Karpas-422 (cell line): ENCODE measurements at regions not wholly inside any gene's neighbourhood (a gene's known extent, or its start where the extent isn't known, plus 50 kb on each side); places are given as distances from the start of the nearest gene placed in this dataset.

Source experiments
- DNase-seq: peaks from one replicate; pipeline ENCODE4 v3.0.0-alpha.2; 2015
- H2AFZ ChIP-seq: fragments of 200-600 bp; sonication (generic); 2 replicates; pipeline ENCODE4 v1.6.1; 2014; ENCODE audit warnings: antibody characterized with exemption, low read length, mixed read lengths
- H3K27ac ChIP-seq: fragments of 200-600 bp; sonication (generic); 2 replicates; pipeline ENCODE4 v1.5.1; 2014; ENCODE audit warnings: mild to moderate bottlenecking, low read length, moderate library complexity
- H3K27me3 ChIP-seq: fragments of 200-600 bp; sonication (generic); 2 replicates; pipeline ENCODE4 v1.6.1; 2014; ENCODE audit warnings: low read length, mixed read lengths
- H3K36me3 ChIP-seq: fragments of 200-600 bp; sonication (generic); 2 replicates; pipeline ENCODE4 v1.6.1; 2014; ENCODE audit warnings: low read length, mixed read lengths; ENCODE audit not compliant: insufficient read depth
- H3K4me1 ChIP-seq: fragments of 200-600 bp; sonication (generic); 2 replicates; pipeline ENCODE4 v1.6.1; 2014; ENCODE audit warnings: mild to moderate bottlenecking, low read length, mixed read lengths
- H3K4me2 ChIP-seq: fragments of 200-600 bp; sonication (generic); 2 replicates; pipeline ENCODE4 v1.6.1; 2014; ENCODE audit warnings: low read length, low read depth, mild to moderate bottlenecking; ENCODE audit not compliant: poor library complexity, severe bottlenecking
- H3K4me3 ChIP-seq: fragments of 200-600 bp; sonication (generic); 2 replicates; pipeline ENCODE4 v1.5.1; 2014; ENCODE audit warnings: mild to moderate bottlenecking, antibody characterized with exemption, low read length, mixed read lengths
- H3K79me2 ChIP-seq: fragments of 200-600 bp; sonication (generic); 2 replicates; pipeline ENCODE4 v1.6.1; 2014; ENCODE audit warnings: mild to moderate bottlenecking, low read length, mixed read lengths
- H3K9ac ChIP-seq: fragments of 200-600 bp; sonication (generic); 2 replicates; pipeline ENCODE4 v1.6.0; 2014; ENCODE audit warnings: low read length
- H3K9me2 ChIP-seq: fragments of 200-600 bp; sonication (generic), shearing (Covaris generic); replicated peaks from 2 replicates; pipeline ENCODE4 v1.6.0; 2014; ENCODE audit warnings: mild to moderate bottlenecking, low read length, moderate library complexity; ENCODE audit not compliant: insufficient read depth
- H3K9me3 ChIP-seq: fragments of 300-700, 200-600 bp; sonication (generic); 2 replicates; pipeline ENCODE4 v1.6.1; 2014; ENCODE audit warnings: low read length, mixed read lengths
- H4K20me1 ChIP-seq: fragments of 200-600 bp; sonication (generic); 2 replicates; pipeline ENCODE4 v1.6.1; 2014; ENCODE audit warnings: mild to moderate bottlenecking, antibody characterized with exemption, low read length, low read depth; ENCODE audit not compliant: insufficient read depth

- Histone ChIP-seq H2AFZ (no peak overlapping the region), H3K9ac (no peak overlapping the region), H3K36me3 (no peaks in the 10 kb centered on the region), H3K79me2 (no peaks in the 10 kb centered on the region), H3K27ac (no peak overlapping the region), H3K9me2 (no peaks in the 10 kb centered on the region), H3K4me3 (no peak overlapping the region), H4K20me1 (no peaks in the 10 kb centered on the region), H3K9me3 (peaks cover 11% of the 10 kb centered on the region), H3K4me1 (no peaks in the 10 kb centered on the region), H3K27me3 (no peaks in the 10 kb centered on the region), H3K4me2 (no peak overlapping the region)
- DNase-seq, result no peak
These were observed 411.6 kb upstream of the ANO3 start for GRCh38 chr11:25920356-25920755.

- Histone ChIP-seq H3K9ac (no peak overlapping the region), H3K4me3 (no peak overlapping the region), H3K27ac (no peak overlapping the region), H3K36me3 (no peaks in the 10 kb centered on the region), H3K4me2 (no peak overlapping the region), H3K4me1 (no peaks in the 10 kb centered on the region), H3K27me3 (no peaks in the 10 kb centered on the region), H3K9me3 (peaks cover 8% of the 10 kb centered on the region), H4K20me1 (no peaks in the 10 kb centered on the region), H3K79me2 (no peaks in the 10 kb centered on the region), H3K9me2 (no peaks in the 10 kb centered on the region), H2AFZ (no peak overlapping the region; the same call in 1 of the 2 replicates)
- no peak for DNase-seq
These were observed 407.3 kb upstream of the ANO3 start for GRCh38 chr11:25924586-25924985.

GRCh38 chr11:25925359-25925758, 406.6 kb upstream of the ANO3 start:
- Histone ChIP-seq H3K4me2 (no peak overlapping the region), H2AFZ (no peak overlapping the region), H3K79me2 (no peaks in the 10 kb centered on the region), H3K27me3 (no peaks in the 10 kb centered on the region), H3K9ac (no peak overlapping the region), H3K36me3 (no peaks in the 10 kb centered on the region), H3K4me1 (no peaks in the 10 kb centered on the region), H3K4me3 (no peak overlapping the region), H3K27ac (no peak overlapping the region), H3K9me3 (peaks cover 8% of the 10 kb centered on the region), H4K20me1 (no peaks in the 10 kb centered on the region), H3K9me2 (no peaks in the 10 kb centered on the region)
- no peak for DNase-seq

GRCh38 chr11:25927411-25927953, 404.4 kb upstream of the ANO3 start:
- Histone ChIP-seq H3K9me2 (no peaks in the 10 kb centered on the region), H3K9ac (no peak overlapping the region), H4K20me1 (no peaks in the 10 kb centered on the region), H3K4me1 (no peaks in the 10 kb centered on the region), H2AFZ (no peak overlapping the region), H3K27me3 (no peaks in the 10 kb centered on the region), H3K79me2 (no peaks in the 10 kb centered on the region), H3K36me3 (no peaks in the 10 kb centered on the region), H3K9me3 (peaks cover 5% of the 10 kb centered on the region; the same call in 1 of the 2 replicates), H3K27ac (no peak overlapping the region), H3K4me2 (no peak overlapping the region), H3K4me3 (no peak overlapping the region)
- no peak for DNase-seq

- H3K9me3 ChIP-seq, result peaks cover 6% of the 10 kb centered on the region
- no peak for DNase-seq
- H3K4me3 ChIP-seq, result no peak overlapping the region
- H3K4me1 ChIP-seq, result no peaks in the 10 kb centered on the region
- no peak overlapping the region for H3K9ac ChIP-seq
- H4K20me1 ChIP-seq, result no peaks in the 10 kb centered on the region
- no peaks in the 10 kb centered on the region for H3K27me3 ChIP-seq
- no peaks in the 10 kb centered on the region for H3K9me2 ChIP-seq
- H3K79me2 ChIP-seq, result no peaks in the 10 kb centered on the region
- H2AFZ ChIP-seq, result no peak overlapping the region
- no peak overlapping the region for H3K4me2 ChIP-seq
- no peaks in the 10 kb centered on the region for H3K36me3 ChIP-seq
- H3K27ac ChIP-seq, result no peak overlapping the region
These were observed 403.9 kb upstream of the ANO3 start for GRCh38 chr11:25928076-25928475.

GRCh38 chr11:25938952-25939351, 393.0 kb upstream of the ANO3 start:
- no peak overlapping the region for H3K27ac ChIP-seq
- H3K9me3 ChIP-seq, result peaks cover 3% of the 10 kb centered on the region; the same call in 1 of the 2 replicates
- no peaks in the 10 kb centered on the region for H3K36me3 ChIP-seq
- no peaks in the 10 kb centered on the region for H3K27me3 ChIP-seq
- no peaks in the 10 kb centered on the region for H4K20me1 ChIP-seq
- peaks cover 6% of the 10 kb centered on the region; the same call in 1 of the 2 replicates for H3K4me1 ChIP-seq
- H3K4me3 ChIP-seq, result no peak overlapping the region
- H3K9me2 ChIP-seq, result no peaks in the 10 kb centered on the region
- no peak overlapping the region for H3K9ac ChIP-seq
- no peaks in the 10 kb centered on the region for H3K79me2 ChIP-seq
- H2AFZ ChIP-seq, result no peak overlapping the region
- DNase-seq, result no peak
- no peak overlapping the region for H3K4me2 ChIP-seq

- Histone ChIP-seq H3K27me3 (no peaks in the 10 kb centered on the region), H3K9me3 (peaks cover 3% of the 10 kb centered on the region; the same call in 1 of the 2 replicates), H3K9me2 (no peaks in the 10 kb centered on the region), H3K4me3 (no peak overlapping the region), H4K20me1 (no peaks in the 10 kb centered on the region), H3K27ac (no peak overlapping the region), H2AFZ (no peak overlapping the region), H3K79me2 (no peaks in the 10 kb centered on the region), H3K36me3 (no peaks in the 10 kb centered on the region), H3K9ac (no peak overlapping the region), H3K4me2 (no peak overlapping the region), H3K4me1 (peaks cover 6% of the 10 kb centered on the region; the same call in 1 of the 2 replicates)
- DNase-seq, result no peak
These were observed 392.2 kb upstream of the ANO3 start for GRCh38 chr11:25939691-25940090.

- no peaks in the 10 kb centered on the region for H3K9me2 ChIP-seq
- H3K4me3 ChIP-seq, result no peak overlapping the region
- no peak overlapping the region for H3K4me2 ChIP-seq
- H2AFZ ChIP-seq, result no peak overlapping the region
- no peak overlapping the region for H3K9ac ChIP-seq
- no peaks in the 10 kb centered on the region for H3K36me3 ChIP-seq
- no peak for DNase-seq
- peaks cover 6% of the 10 kb centered on the region; the same call in 1 of the 2 replicates for H3K4me1 ChIP-seq
- H3K79me2 ChIP-seq, result no peaks in the 10 kb centered on the region
- 0 out of 2 replicates have a peak, but pooled peaks cover 3% of the 10 kb centered on the region for H3K9me3 ChIP-seq
- H3K27ac ChIP-seq, result no peak overlapping the region
- H4K20me1 ChIP-seq, result no peaks in the 10 kb centered on the region
- no peaks in the 10 kb centered on the region for H3K27me3 ChIP-seq
These were observed 390.6 kb upstream of the ANO3 start for GRCh38 chr11:25941353-25941752.
